ENCODE measurements at regions not wholly inside any gene's neighbourhood (a gene's known extent, or its start where the extent isn't known, plus 50 kb on each side); places are given as distances from the start of the nearest gene placed in this dataset.

- Histone ChIP-seq H3K36me3 (no peaks in the 10 kb centered on the region), H3K4me1 (no peaks in the 10 kb centered on the region), H3K27me3 (no peaks in the 10 kb centered on the region), H3K9me3 (no peaks in the 10 kb centered on the region), H3K9ac (ENCODE audit: low read depth in 2 of 2, low read length in 2 of 2) (no peak overlapping the region), H3K27ac (no peak overlapping the region), H3K4me3 (no peak overlapping the region)
- TF ChIP-seq CTCF (IDR thresholded peaks at IDR 0.05): no peak
- intact Hi-C loops (cut with DNase I): no loop called here
- DNase-seq: no peak
Observed at GRCh38 chr14:87153391-87153790, 839.6 kb downstream of the GALC start.

- no peak overlapping the region for H3K27ac ChIP-seq
- no peak for TF ChIP-seq CTCF (IDR thresholded peaks at IDR 0.05)
- H3K4me1 ChIP-seq: no peaks in the 10 kb centered on the region
- intact Hi-C loops (cut with DNase I): no loop called here
- no peaks in the 10 kb centered on the region for H3K9me3 ChIP-seq
- H3K36me3 ChIP-seq: no peaks in the 10 kb centered on the region
- H3K27me3 ChIP-seq: no peaks in the 10 kb centered on the region
- no peak for DNase-seq
- H3K9ac ChIP-seq (ENCODE audit: low read depth in 2 of 2, low read length in 2 of 2): no peak overlapping the region
- H3K4me3 ChIP-seq: no peak overlapping the region
Observed at GRCh38 chr14:87152693-87153092, 840.3 kb downstream of the GALC start.

- TF ChIP-seq CTCF (IDR thresholded peaks at IDR 0.05): no peak
- intact Hi-C loops (cut with DNase I): no loop called here
- H3K27ac ChIP-seq: no peak overlapping the region
- no peaks in the 10 kb centered on the region for H3K27me3 ChIP-seq
- DNase-seq: no peak
- no peaks in the 10 kb centered on the region for H3K9me3 ChIP-seq
- H3K4me1 ChIP-seq: no peaks in the 10 kb centered on the region
- H3K36me3 ChIP-seq: no peaks in the 10 kb centered on the region
- no peak overlapping the region for H3K4me3 ChIP-seq
- H3K9ac ChIP-seq (ENCODE audit: low read depth in 2 of 2, low read length in 2 of 2): no peak overlapping the region
Observed at GRCh38 chr14:87149583-87150354, 843.2 kb downstream of the GALC start.

- no peak for DNase-seq
- Histone ChIP-seq H3K9me3 (no peaks in the 10 kb centered on the region), H3K4me3 (no peak overlapping the region), H3K9ac (ENCODE audit: low read depth in 2 of 2, low read length in 2 of 2) (no peak overlapping the region), H3K4me1 (no peaks in the 10 kb centered on the region), H3K27ac (no peak overlapping the region), H3K36me3 (no peaks in the 10 kb centered on the region), H3K27me3 (no peaks in the 10 kb centered on the region)
- intact Hi-C loops (cut with DNase I): no loop called here
- TF ChIP-seq CTCF (IDR thresholded peaks at IDR 0.05): no peak
Observed at GRCh38 chr14:87148655-87149054, 844.3 kb downstream of the GALC start.

GRCh38 chr14:87142551-87143211 is 850.3 kb downstream of the GALC start:
- TF ChIP-seq CTCF (IDR thresholded peaks at IDR 0.05): no peak
- intact Hi-C loops (cut with DNase I): no loop called here
- H3K27me3 ChIP-seq: no peaks in the 10 kb centered on the region
- no peak overlapping the region for H3K4me3 ChIP-seq
- no peak overlapping the region for H3K27ac ChIP-seq
- no peak for DNase-seq
- no peaks in the 10 kb centered on the region for H3K36me3 ChIP-seq
- no peaks in the 10 kb centered on the region for H3K9me3 ChIP-seq
- H3K9ac ChIP-seq (ENCODE audit: low read depth in 2 of 2, low read length in 2 of 2): no peak overlapping the region
- no peaks in the 10 kb centered on the region for H3K4me1 ChIP-seq

Data from colonic mucosa (tissue), 4 donors.